SK-N-SH (cell line): ENCODE measurements at regions not wholly inside any gene's neighbourhood (a gene's known extent, or its start where the extent isn't known, plus 50 kb on each side); places are given as distances from the start of the nearest gene placed in this dataset.

Experiments
- CTCF ChIA-PET: fragments of 300-600, 350-600 bp; formaldehyde crosslinking; extraction: SDS; loops from one replicate; lab custom pipeline; 2021; lab: Yijun Ruan, JAX
- POLR2A ChIA-PET: fragments of 350-600 bp; sonication (Branson Sonifier 250); formaldehyde crosslinking; extraction: SDS; loops from one replicate; lab custom pipeline; 2020; ENCODE audit warnings: antibody characterized with exemption, inconsistent platforms; lab: Yijun Ruan, JAX
- DNase-seq: peaks from one replicate; pipeline ENCODE4 v3.0.0; 2012
- H2AFZ ChIP-seq: fragments of 200-600 bp; sonication (generic); 2 replicates; pipeline ENCODE4 v1.8.1; 2016; ENCODE audit warnings: antibody characterized with exemption, mild to moderate bottlenecking, low read depth
- H3F3A ChIP-seq: fragments of 200-600 bp; sonication (generic); replicated peaks from 2 replicates; pipeline ENCODE3; 2016; ENCODE audit warnings: antibody characterized with exemption, mild to moderate bottlenecking; ENCODE audit not compliant: insufficient read depth
- H3K27ac ChIP-seq, 2 experiments: fragments of 200-500 bp in 1 of 2; fragments of 200-600 bp in 1 of 2; sonication (Bioruptor generic) in 1 of 2; sonication (generic), shearing (Covaris generic) in 1 of 2; 2 replicates each; pipeline versions ENCODE4 v1.5.1 to v1.6.1; 2014 to 2016; ENCODE audit warnings: low read depth in 2 of 2, inconsistent platforms in 1 of 2, low read length in 1 of 2, mild to moderate bottlenecking in 1 of 2, mixed read lengths in 1 of 2
- H3K27me3 ChIP-seq: fragments of 200-600 bp; sonication (generic), shearing (Covaris generic); 2 replicates; pipeline ENCODE4 v1.6.1; 2016; ENCODE audit warnings: mixed run types; ENCODE audit not compliant: insufficient read depth
- H3K36me3 ChIP-seq, 2 experiments: fragments of 200-500 bp in 1 of 2; fragments of 200-600 bp in 1 of 2; sonication (Bioruptor generic) in 1 of 2; sonication (generic) in 1 of 2; replicated peaks in 1 of 2; 2 replicates each; pipeline versions ENCODE3 to v1.5.1; 2014 to 2016; ENCODE audit warnings: low read length in 1 of 2, mild to moderate bottlenecking in 1 of 2; ENCODE audit not compliant: insufficient read depth in 2 of 2, control insufficient read depth in 1 of 2
- H3K4me1 ChIP-seq, 2 experiments: fragments of 200-500 bp in 1 of 2; fragments of 200-600 bp in 1 of 2; sonication (Bioruptor generic) in 1 of 2; sonication (generic), shearing (Covaris generic) in 1 of 2; 2 replicates each; pipeline versions ENCODE4 v1.5.1 to v1.6.1; 2014 to 2016; ENCODE audit warnings: low read depth in 1 of 2, low read length in 1 of 2, mixed run types in 1 of 2; ENCODE audit not compliant: insufficient read depth in 2 of 2, control insufficient read depth in 1 of 2
- H3K4me2 ChIP-seq: fragments of 200-600 bp; sonication (generic), shearing (Covaris generic); 2 replicates; pipeline ENCODE4 v1.6.1; 2017; ENCODE audit warnings: mixed run types
- H3K4me3 ChIP-seq, 2 experiments: fragments of 200-500 bp in 1 of 2; fragments of 200-600 bp in 1 of 2; sonication (Bioruptor generic) in 1 of 2; sonication (generic), shearing (Covaris generic) in 1 of 2; 2 replicates each; pipeline versions ENCODE4 v1.5.1 to v1.8.1; 2014 to 2016; ENCODE audit warnings: low read depth in 2 of 2, inconsistent platforms in 1 of 2, low read length in 1 of 2, mild to moderate bottlenecking in 1 of 2, mixed read lengths in 1 of 2, moderate library complexity in 1 of 2
- H3K79me2 ChIP-seq: fragments of 200-600 bp; sonication (generic); 2 replicates; pipeline ENCODE4 v1.8.1; 2017; ENCODE audit warnings: mild to moderate bottlenecking; ENCODE audit not compliant: insufficient read depth
- H3K9ac ChIP-seq: fragments of 200-600 bp; sonication (generic); 2 replicates; pipeline ENCODE4 v1.6.1; 2017; ENCODE audit warnings: mixed run types
- H3K9me2 ChIP-seq: fragments of 200-600 bp; sonication (generic); 2 replicates; pipeline ENCODE4 v1.6.1; 2017; ENCODE audit warnings: mixed run types
- H3K9me3 ChIP-seq: fragments of 200-600 bp; sonication (generic); 2 replicates; pipeline ENCODE4 v1.6.1; 2017; ENCODE audit warnings: mixed run types, mild to moderate bottlenecking, moderate library complexity
- H4K20me1 ChIP-seq: fragments of 200-600 bp; sonication (generic); 2 replicates; pipeline ENCODE4 v1.6.1; 2017; ENCODE audit warnings: mild to moderate bottlenecking, mixed run types; ENCODE audit not compliant: insufficient read depth
- CTCF ChIP-seq: fragments of 200-600 bp; sonication (generic); IDR thresholded peaks from 2 replicates; pipeline ENCODE4 v1.6.1; 2017; ENCODE audit warnings: antibody characterized with exemption, mild to moderate bottlenecking, moderate library complexity
- ELF1 ChIP-seq: IDR thresholded peaks from 2 replicates; pipeline ENCODE4 v1.4.0; 2012
- FOXJ3 ChIP-seq: sonication (generic); formaldehyde crosslinking; IDR thresholded peaks from 2 replicates; pipeline ENCODE4 v1.5.1; 2020; ENCODE audit warnings: mild to moderate bottlenecking, missing genetic modification reagents
- FOXM1 ChIP-seq: IDR thresholded peaks from 2 replicates; pipeline ENCODE4 v1.4.0; 2012; ENCODE audit warnings: low read depth, mild to moderate bottlenecking
- GABPA ChIP-seq: IDR thresholded peaks from 2 replicates; pipeline ENCODE4 v1.4.0; 2012; ENCODE audit warnings: low read depth, mild to moderate bottlenecking
- GATA2 ChIP-seq: sonication (generic); formaldehyde crosslinking; IDR thresholded peaks from 2 replicates; pipeline ENCODE4 v1.5.0; 2020; ENCODE audit warnings: mild to moderate bottlenecking, missing genetic modification reagents
- IRF3 ChIP-seq: fragments of 150-350 bp; IDR thresholded peaks from 2 replicates; pipeline ENCODE4 v1.6.1; 2016; ENCODE audit warnings: mild to moderate bottlenecking, low read depth, low read length
- MXI1 ChIP-seq: IDR thresholded peaks from 2 replicates; pipeline ENCODE4 v1.6.1; 2012; ENCODE audit warnings: mild to moderate bottlenecking, low read depth, low read length, improper control_type of control experiment
- PBX3 ChIP-seq: IDR thresholded peaks from 2 replicates; pipeline ENCODE4; 2012
- RAD21 ChIP-seq: IDR thresholded peaks from 2 replicates; pipeline ENCODE4 v1.6.1; 2012; ENCODE audit warnings: mild to moderate bottlenecking, low read length
- RCOR1 ChIP-seq: fragments of 150-350 bp; IDR thresholded peaks from 2 replicates; pipeline ENCODE4 v1.6.1; 2017; ENCODE audit warnings: antibody characterized with exemption, low read length
- REST ChIP-seq: IDR thresholded peaks from 2 replicates; pipeline ENCODE4 v1.6.1; 2012; ENCODE audit warnings: mild to moderate bottlenecking, low read depth, low read length, moderate library complexity
- SIN3A ChIP-seq: IDR thresholded peaks from 2 replicates; pipeline ENCODE4 v1.6.1; 2012; ENCODE audit warnings: low read depth, mild to moderate bottlenecking, low read length, moderate library complexity, borderline replicate concordance
- USF2 ChIP-seq: fragments of 150-350 bp; IDR thresholded peaks from 2 replicates; pipeline ENCODE4 v1.6.1; 2017; ENCODE audit warnings: antibody characterized with exemption, low read length, low read depth, borderline replicate concordance
- YY1 ChIP-seq: IDR thresholded peaks from 2 replicates; pipeline ENCODE4 v1.4.0; 2012; ENCODE audit warnings: low read depth, mild to moderate bottlenecking

- POLR2A ChIA-PET: no interaction called here
- CTCF ChIA-PET: no interaction called here
- H3K27ac ChIP-seq: no peak overlapping the region
Observed at GRCh38 chr4:23022032-23022431, 329.3 kb downstream of the GBA3 start.

More at GRCh38 chr4:23022032-23022431, 329.3 kb downstream of the GBA3 start:
- Histone ChIP-seq H2AFZ (no peak overlapping the region), H3K9me3 (no peaks in the 10 kb centered on the region), H3K36me3 (no peaks in the 10 kb centered on the region), H3K79me2 (no peaks in the 10 kb centered on the region), H3K27me3 (no peaks in the 10 kb centered on the region), H3K9me2 (no peaks in the 10 kb centered on the region), H3K4me2 (no peak overlapping the region), H3K4me3 (no peak overlapping the region), H3K4me1 (no peaks in the 10 kb centered on the region), H3F3A (no peaks in the 10 kb centered on the region), H3K9ac (no peak overlapping the region), H4K20me1 (no peaks in the 10 kb centered on the region)
- DNase-seq: no peak
- TF ChIP-seq IRF3: no peak
- no peak for TF ChIP-seq RAD21
- no peak for TF ChIP-seq YY1
- TF ChIP-seq USF2: no peak
- TF ChIP-seq FOXM1: no peak
- no peak for TF ChIP-seq GATA2 (CRISPR knock-in tag)
- no peak for TF ChIP-seq ELF1
- no peak for TF ChIP-seq RCOR1
- TF ChIP-seq FOXJ3: no peak
- no peak for TF ChIP-seq REST
- no peak for TF ChIP-seq PBX3
- no peak for TF ChIP-seq GABPA
- TF ChIP-seq SIN3A: no peak
- TF ChIP-seq CTCF: no peak
- TF ChIP-seq MXI1: no peak
